Uterus (tissue), 3 donors: ENCODE measurements at regions not wholly inside any gene's neighbourhood (a gene's known extent, or its start where the extent isn't known, plus 50 kb on each side); places are given as distances from the start of the nearest gene placed in this dataset.

Experiments
- DNase-seq, 2 donors: peaks; one replicate each; pipeline ENCODE4 v3.0.0-alpha.2; 2019 to 2020
- H3K27ac ChIP-seq, 2 donors: fragments of 200-600 bp; sonication (generic); 1 replicate in 1 of 2; 2 replicates in 1 of 2; pipeline ENCODE4 v1.5.1; 2016 to 2018
- H3K27me3 ChIP-seq, 2 donors: fragments of 200-600 bp; sonication (generic); one replicate each; pipeline ENCODE4 v1.5.1; 2018 to 2019; ENCODE audit warnings: control low read depth in 1 of 2
- H3K36me3 ChIP-seq, 2 donors: fragments of 200-600 bp; sonication (generic); one replicate each; pipeline ENCODE4 v1.5.1; 2019; ENCODE audit warnings: control low read depth in 1 of 2
- H3K4me1 ChIP-seq, 2 donors: fragments of 200-600 bp; sonication (generic); one replicate each; pipeline ENCODE4 v1.5.1; 2018 to 2019; ENCODE audit warnings: control low read depth in 1 of 2
- H3K4me3 ChIP-seq, 2 donors: fragments of 200-600 bp; sonication (generic); 1 replicate in 1 of 2; 2 replicates in 1 of 2; pipeline ENCODE4 v1.5.1; 2018 to 2019; ENCODE audit warnings: mild to moderate bottlenecking in 1 of 2
- H3K9me3 ChIP-seq, 2 donors: fragments of 200-600 bp; sonication (generic); one replicate each; pipeline ENCODE4 v1.5.1; 2019; ENCODE audit warnings: control low read depth in 1 of 2
- CTCF ChIP-seq, 4 experiments: fragments of 200-600 bp in 2 of 4; fragments of 450-650 bp in 2 of 4; sonication (generic) in 2 of 4; IDR thresholded peaks; one replicate each; pipeline ENCODE4 v1.5.1; 2016 to 2019; ENCODE audit warnings: antibody characterized with exemption in 4 of 4, mild to moderate bottlenecking in 2 of 4, moderate library complexity in 1 of 4
- POLR2A ChIP-seq, 2 donors: fragments of 450-650 bp; IDR thresholded peaks; one replicate each; pipeline ENCODE4 v1.6.1; 2016; ENCODE audit warnings: antibody characterized with exemption in 2 of 2, mild to moderate bottlenecking in 1 of 2, moderate library complexity in 1 of 2
- intact Hi-C: fragments of 100-400 bp; cut with DNase I; formaldehyde crosslinking; loops from one replicate; pipeline ENCODE4 v1.15.1; 2023; ENCODE audit warnings: low total_unique reads
- donor health status: DM: yes; HTN: yes; CAD: no.

- Histone ChIP-seq H3K4me1 (no peaks in the 10 kb centered on the region), H3K27me3 (no peaks in the 10 kb centered on the region), H3K27ac (no peak overlapping the region), H3K36me3 (no peaks in the 10 kb centered on the region), H3K4me3 (no peak overlapping the region), H3K9me3 (no peaks in the 10 kb centered on the region)
- no peak for DNase-seq
- TF ChIP-seq POLR2A (IDR thresholded peaks at IDR 0.05) (no peak), CTCF (IDR thresholded peaks at IDR 0.05) (no peak)
- intact Hi-C loops: no loop called here
These were observed 175.5 kb upstream of the MGAT5 start for GRCh38 chr2:134078354-134078753.

DNA sequence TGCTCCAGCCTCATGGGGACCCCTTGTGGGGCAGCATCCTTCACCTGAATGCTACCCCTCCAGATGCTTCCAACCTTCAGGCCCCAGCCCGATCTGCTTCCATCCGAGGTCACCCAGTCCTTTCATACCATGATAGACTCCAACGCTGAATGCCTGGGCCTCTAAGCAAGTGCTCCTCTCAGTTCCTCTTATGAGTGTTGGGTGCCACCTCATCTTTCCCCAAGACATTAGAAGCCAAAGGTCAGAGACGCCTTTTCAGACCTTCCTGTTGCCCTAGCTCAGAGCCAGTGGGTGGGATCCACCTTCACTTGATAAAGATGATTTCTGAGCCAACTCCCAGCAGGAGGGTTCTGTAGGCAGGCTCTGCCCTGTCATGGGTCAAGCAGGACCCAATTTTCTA lies 174.5 kb upstream of the MGAT5 start:
- no peak overlapping the region for H3K27ac ChIP-seq
- H3K27me3 ChIP-seq: no peaks in the 10 kb centered on the region
- H3K9me3 ChIP-seq: no peaks in the 10 kb centered on the region
- TF ChIP-seq POLR2A (IDR thresholded peaks at IDR 0.05): no peak
- TF ChIP-seq CTCF (IDR thresholded peaks at IDR 0.05): no peak
- H3K36me3 ChIP-seq: no peaks in the 10 kb centered on the region
- intact Hi-C loops: no loop called here
- H3K4me3 ChIP-seq: no peak overlapping the region
- H3K4me1 ChIP-seq: no peaks in the 10 kb centered on the region
- DNase-seq: no peak

GRCh38 chr2:134080386-134081089 lies 173.3 kb upstream of the MGAT5 start:
- no peak for DNase-seq
- Histone ChIP-seq H3K4me1 (no peaks in the 10 kb centered on the region), H3K27ac (no peak overlapping the region), H3K27me3 (no peaks in the 10 kb centered on the region), H3K36me3 (no peaks in the 10 kb centered on the region), H3K9me3 (no peaks in the 10 kb centered on the region), H3K4me3 (no peak overlapping the region)
- TF ChIP-seq POLR2A (IDR thresholded peaks at IDR 0.05) (no peak), CTCF (IDR thresholded peaks at IDR 0.05) (no peak)
- intact Hi-C loops: no loop called here

GRCh38 chr2:134081238-134081938 lies 172.5 kb upstream of the MGAT5 start:
- no peak for TF ChIP-seq POLR2A (IDR thresholded peaks at IDR 0.05)
- TF ChIP-seq CTCF (IDR thresholded peaks at IDR 0.05): no peak
- Histone ChIP-seq H3K27ac (no peak overlapping the region), H3K9me3 (no peaks in the 10 kb centered on the region), H3K36me3 (no peaks in the 10 kb centered on the region), H3K4me1 (no peaks in the 10 kb centered on the region), H3K4me3 (no peak overlapping the region), H3K27me3 (no peaks in the 10 kb centered on the region)
- no peak for DNase-seq
- intact Hi-C loops: no loop called here

- H3K9me3 ChIP-seq: no peaks in the 10 kb centered on the region
- no peak overlapping the region for H3K27ac ChIP-seq
- no peaks in the 10 kb centered on the region for H3K27me3 ChIP-seq
- H3K36me3 ChIP-seq: no peaks in the 10 kb centered on the region
- H3K4me1 ChIP-seq: no peaks in the 10 kb centered on the region
- no peak overlapping the region for H3K4me3 ChIP-seq
- intact Hi-C loops: no loop called here
- no peak for DNase-seq
- no peak for TF ChIP-seq CTCF (IDR thresholded peaks at IDR 0.05)
- no peak for TF ChIP-seq POLR2A (IDR thresholded peaks at IDR 0.05)
These were observed 170.3 kb upstream of the MGAT5 start for GRCh38 chr2:134083548-134083947.
